Epidermal melanocyte (primary cell): ENCODE measurements at regions not wholly inside any gene's neighbourhood (a gene's known extent, or its start where the extent isn't known, plus 50 kb on each side); places are given as distances from the start of the nearest gene placed in this dataset.

Source experiments
- DNase-seq: peaks from one replicate; pipeline ENCODE4 v3.0.0; 2011; ENCODE audit warnings: low spot score; ENCODE audit not compliant: insufficient read length

- DNase-seq = no peak
Measured at GRCh38 chr2:120976501-120977307, 241.0 kb downstream of the GLI2 start.

- DNase-seq = no peak
Measured at GRCh38 chr2:120977582-120978358, 242.1 kb downstream of the GLI2 start.

- DNase-seq = no peak
Measured at GRCh38 chr2:120978359-120979050, 242.8 kb downstream of the GLI2 start.

- no peak for DNase-seq
Measured at GRCh38 chr2:120979398-120979797, 243.7 kb downstream of the GLI2 start.

- DNase-seq = no peak
Measured at GRCh38 chr2:120979921-120980320, 244.3 kb downstream of the GLI2 start.

- DNase-seq = no peak
Measured at GRCh38 chr2:120981443-120981842, 245.8 kb downstream of the GLI2 start.

- no peak for DNase-seq
Measured at GRCh38 chr2:120982598-120982997, 246.9 kb downstream of the GLI2 start.

- no peak for DNase-seq
Measured at GRCh38 chr2:120983344-120983743, 247.7 kb downstream of the GLI2 start.

GRCh38 chr2:120984046-120984445 is 248.4 kb downstream of the GLI2 start:
- no peak for DNase-seq

- no peak for DNase-seq
Measured at GRCh38 chr2:120984452-120985173, 248.9 kb downstream of the GLI2 start.

GRCh38 chr2:120985174-120985996 is 249.7 kb downstream of the GLI2 start:
- no peak for DNase-seq

GRCh38 chr2:120985997-120986651 is 250.5 kb downstream of the GLI2 start:
- no peak for DNase-seq

- DNase-seq = no peak
Measured at GRCh38 chr2:120986898-120987650, 251.4 kb downstream of the GLI2 start.

- DNase-seq = no peak
Measured at GRCh38 chr2:120988051-120988699, 252.5 kb downstream of the GLI2 start.

- no peak for DNase-seq
Measured at GRCh38 chr2:120988700-120989511, 253.2 kb downstream of the GLI2 start.

- DNase-seq = no peak
Measured at GRCh38 chr2:120989512-120990441, 254.1 kb downstream of the GLI2 start.

- DNase-seq = no peak
Measured at GRCh38 chr2:120990451-120990871, 254.8 kb downstream of the GLI2 start.
